GM23338 (cell line): ENCODE measurements at regions not wholly inside any gene's neighbourhood (a gene's known extent, or its start where the extent isn't known, plus 50 kb on each side); places are given as distances from the start of the nearest gene placed in this dataset.

Experiments
- ATAC-seq: fragments of 200-7000 bp; cut with Tn5 transposase; 3 replicates; pipeline ENCODE4 v1.9.1; 2020
- DNase-seq: peaks from one replicate; pipeline ENCODE4 v3.0.0-alpha.2; 2015; ENCODE audit warnings: low spot score
- H2AFZ ChIP-seq: fragments of 200-600 bp; sonication (generic); 2 replicates; pipeline ENCODE4 v1.8.0; 2016; ENCODE audit warnings: antibody characterized with exemption, mild to moderate bottlenecking, moderate library complexity
- H3F3A ChIP-seq: fragments of 200-600 bp; sonication (generic); replicated peaks from 2 replicates; pipeline ENCODE4 v1.8.0; 2017; ENCODE audit warnings: antibody characterized with exemption, mixed run types, low read depth
- H3K27ac ChIP-seq: fragments of 200-600 bp; sonication (generic); 2 replicates; pipeline ENCODE4 v1.6.1; 2016; ENCODE audit warnings: low read depth
- H3K27me3 ChIP-seq: fragments of 200-600 bp; sonication (generic); 2 replicates; pipeline ENCODE4 v1.8.0; 2016; ENCODE audit warnings: mild to moderate bottlenecking, mixed run types, moderate library complexity; ENCODE audit not compliant: insufficient read depth
- H3K36me3 ChIP-seq: fragments of 200-600 bp; sonication (generic); 2 replicates; pipeline ENCODE4 v1.8.0; 2016; ENCODE audit warnings: mild to moderate bottlenecking; ENCODE audit not compliant: insufficient read depth
- H3K4me1 ChIP-seq: fragments of 200-600 bp; sonication (generic); 2 replicates; pipeline ENCODE4 v1.8.0; 2016; ENCODE audit warnings: mild to moderate bottlenecking, moderate library complexity; ENCODE audit not compliant: insufficient read depth
- H3K4me2 ChIP-seq: fragments of 200-600 bp; sonication (generic); 2 replicates; pipeline ENCODE4 v1.7.1; 2017; ENCODE audit warnings: mixed run types
- H3K4me3 ChIP-seq: fragments of 200-600 bp; sonication (generic); 2 replicates; pipeline ENCODE4 v1.6.1; 2016; ENCODE audit warnings: mixed run types
- H3K79me2 ChIP-seq: fragments of 200-600 bp; sonication (generic); replicated peaks from 2 replicates; pipeline ENCODE4 v1.8.0; 2017; ENCODE audit warnings: mild to moderate bottlenecking; ENCODE audit not compliant: insufficient read depth
- H3K9me2 ChIP-seq: fragments of 200-600 bp; sonication (generic); 2 replicates; pipeline ENCODE4 v1.8.0; 2017; ENCODE audit not compliant: insufficient read depth
- H4K20me1 ChIP-seq: fragments of 200-600 bp; sonication (generic); replicated peaks from 2 replicates; pipeline ENCODE4 v1.8.0; 2017; ENCODE audit warnings: mild to moderate bottlenecking; ENCODE audit not compliant: insufficient read depth
- H3K27ac Mint-ChIP-seq: 2 replicates; pipeline ENCODE4 v1.8.0; 2020; ENCODE audit warnings: inconsistent platforms, mild to moderate bottlenecking, moderate library complexity, mixed read lengths
- H3K27me3 Mint-ChIP-seq: 3 replicates; pipeline ENCODE4 v1.8.0; 2022; ENCODE audit warnings: low read depth, mild to moderate bottlenecking, moderate library complexity, mixed read lengths, inconsistent platforms; ENCODE audit not compliant: insufficient read depth, poor library complexity
- H3K36me3 Mint-ChIP-seq: 3 replicates; pipeline ENCODE4 v1.8.0; 2021; ENCODE audit warnings: low read depth, mild to moderate bottlenecking, inconsistent platforms, moderate library complexity, mixed read lengths
- H3K4me1 Mint-ChIP-seq: 3 replicates; pipeline ENCODE4 v1.8.0; 2020; ENCODE audit warnings: mild to moderate bottlenecking, inconsistent platforms, mixed read lengths
- H3K4me3 Mint-ChIP-seq: 3 replicates; pipeline ENCODE4 v1.8.0; 2021; ENCODE audit warnings: moderate library complexity, mild to moderate bottlenecking, inconsistent platforms, mixed read lengths
- H3K9me3 Mint-ChIP-seq: 3 replicates; pipeline ENCODE4 v1.8.0; 2020; ENCODE audit warnings: moderate library complexity, mild to moderate bottlenecking, inconsistent platforms, mixed read lengths
- CREB1 ChIP-seq: fragments of 250-450 bp; sonication (Bioruptor Pico); IDR thresholded peaks from 2 replicates; pipeline ENCODE4 v1.5.0; 2020; ENCODE audit warnings: low read depth, mild to moderate bottlenecking, moderate library complexity
- EZH2 ChIP-seq: fragments of 200-600 bp; sonication (generic); IDR thresholded peaks from one replicate; pipeline ENCODE4 v1.8.0; 2017; ENCODE audit warnings: antibody characterized with exemption, mild to moderate bottlenecking, low read depth; ENCODE audit not compliant: unreplicated experiment
- EZH2phosphoT487 ChIP-seq: fragments of 200-600 bp; sonication (generic); IDR thresholded peaks from one replicate; pipeline ENCODE4 v1.8.1; 2018; ENCODE audit warnings: antibody characterized with exemption; ENCODE audit not compliant: unreplicated experiment
- JUNB ChIP-seq: IDR thresholded peaks from one replicate; pipeline ENCODE4 v1.6.1; 2016; ENCODE audit warnings: antibody characterized with exemption; ENCODE audit not compliant: unreplicated experiment
- NANOG ChIP-seq: IDR thresholded peaks from 2 replicates; pipeline ENCODE4 v1.6.1; 2016; ENCODE audit warnings: antibody characterized with exemption, borderline replicate concordance
- POLR2AphosphoS5 ChIP-seq: IDR thresholded peaks from 2 replicates; pipeline ENCODE4 v1.6.1; 2016; ENCODE audit warnings: antibody characterized with exemption, low read depth
- ZNF114 ChIP-seq: fragments of 250-450 bp; sonication (Bioruptor Pico); IDR thresholded peaks from 2 replicates; pipeline ENCODE4 v1.5.0; 2020; ENCODE audit warnings: mild to moderate bottlenecking, moderate library complexity
- ZNF331 ChIP-seq: fragments of 250-450 bp; sonication (Bioruptor Pico); IDR thresholded peaks from 2 replicates; pipeline ENCODE4 v1.5.0; 2020; ENCODE audit warnings: low read depth, mild to moderate bottlenecking, moderate library complexity
- TF ChIP-seq, protein P1 (sequence below), 2 experiments: fragments of 200-600 bp in 1 of 2; sonication (generic) in 1 of 2; conservative IDR thresholded peaks; 2 replicates each; pipeline versions ENCODE4 v1.5.1 to v1.6.1; 2016 to 2017; ENCODE audit warnings: antibody characterized with exemption in 2 of 2, low read depth in 2 of 2, mild to moderate bottlenecking in 2 of 2, moderate library complexity in 1 of 2
- TF ChIP-seq, protein P2 (sequence below): IDR thresholded peaks from 2 replicates; pipeline ENCODE4 v1.6.1; 2016; ENCODE audit warnings: antibody characterized with exemption
- TF ChIP-seq, protein P3 (sequence below): IDR thresholded peaks from one replicate; pipeline ENCODE4 v1.6.1; 2018; ENCODE audit warnings: antibody characterized with exemption; ENCODE audit not compliant: unreplicated experiment

DNA sequence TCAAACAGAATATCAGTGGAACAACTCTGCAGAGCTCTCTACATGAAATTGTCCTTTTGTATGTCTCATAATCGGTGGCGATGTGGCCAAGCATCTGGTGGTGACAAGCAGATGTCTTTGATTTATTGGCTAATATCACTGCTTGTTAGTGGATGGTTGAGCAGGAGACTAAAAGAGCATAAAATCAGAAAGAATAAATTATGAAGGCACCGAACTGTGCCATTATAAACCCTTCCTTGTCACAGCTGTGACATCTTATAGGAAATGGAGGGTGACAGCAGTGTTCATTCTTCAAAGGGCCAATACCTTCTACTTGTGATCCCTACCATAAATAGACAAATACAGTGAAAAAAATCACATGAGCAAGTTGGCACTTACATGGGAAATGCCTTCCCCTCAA, 1404.3 kb downstream of the MAT2B start:
- no peak overlapping the region for H3K27ac Mint-ChIP-seq
- Histone ChIP-seq H3K36me3 (no peaks in the 10 kb centered on the region), H3K27me3 (no peaks in the 10 kb centered on the region), H2AFZ (no peak overlapping the region), H3F3A (no peaks in the 10 kb centered on the region), H3K9me2 (0 out of 2 replicates have a peak, but pooled peaks cover 4% of the 10 kb centered on the region), H3K4me2 (no peak overlapping the region), H4K20me1 (no peaks in the 10 kb centered on the region), H3K4me3 (no peak overlapping the region), H3K27ac (no peak overlapping the region), H3K79me2 (no peaks in the 10 kb centered on the region), H3K4me1 (no peaks in the 10 kb centered on the region)
- H3K36me3 Mint-ChIP-seq: no peaks in the 10 kb centered on the region
- H3K27me3 Mint-ChIP-seq: no peaks in the 10 kb centered on the region
- no peak for ATAC-seq
- no peak overlapping the region for H3K4me3 Mint-ChIP-seq
- no peaks in the 10 kb centered on the region for H3K9me3 Mint-ChIP-seq
- TF ChIP-seq, protein P1, sequence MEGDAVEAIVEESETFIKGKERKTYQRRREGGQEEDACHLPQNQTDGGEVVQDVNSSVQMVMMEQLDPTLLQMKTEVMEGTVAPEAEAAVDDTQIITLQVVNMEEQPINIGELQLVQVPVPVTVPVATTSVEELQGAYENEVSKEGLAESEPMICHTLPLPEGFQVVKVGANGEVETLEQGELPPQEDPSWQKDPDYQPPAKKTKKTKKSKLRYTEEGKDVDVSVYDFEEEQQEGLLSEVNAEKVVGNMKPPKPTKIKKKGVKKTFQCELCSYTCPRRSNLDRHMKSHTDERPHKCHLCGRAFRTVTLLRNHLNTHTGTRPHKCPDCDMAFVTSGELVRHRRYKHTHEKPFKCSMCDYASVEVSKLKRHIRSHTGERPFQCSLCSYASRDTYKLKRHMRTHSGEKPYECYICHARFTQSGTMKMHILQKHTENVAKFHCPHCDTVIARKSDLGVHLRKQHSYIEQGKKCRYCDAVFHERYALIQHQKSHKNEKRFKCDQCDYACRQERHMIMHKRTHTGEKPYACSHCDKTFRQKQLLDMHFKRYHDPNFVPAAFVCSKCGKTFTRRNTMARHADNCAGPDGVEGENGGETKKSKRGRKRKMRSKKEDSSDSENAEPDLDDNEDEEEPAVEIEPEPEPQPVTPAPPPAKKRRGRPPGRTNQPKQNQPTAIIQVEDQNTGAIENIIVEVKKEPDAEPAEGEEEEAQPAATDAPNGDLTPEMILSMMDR (conservative IDR thresholded peaks at IDR 0.05; ENCODE audit: low read depth in 2 of 2): no peak
- TF ChIP-seq EZH2 (no peak), ZNF331 (CRISPR knock-in tag) (no peak), EZH2phosphoT487 (no peak), POLR2AphosphoS5 (no peak), JUNB (no peak), ZNF114 (CRISPR knock-in tag) (no peak), NANOG (no peak), CREB1 (CRISPR knock-in tag) (no peak)
- TF ChIP-seq, protein P2, sequence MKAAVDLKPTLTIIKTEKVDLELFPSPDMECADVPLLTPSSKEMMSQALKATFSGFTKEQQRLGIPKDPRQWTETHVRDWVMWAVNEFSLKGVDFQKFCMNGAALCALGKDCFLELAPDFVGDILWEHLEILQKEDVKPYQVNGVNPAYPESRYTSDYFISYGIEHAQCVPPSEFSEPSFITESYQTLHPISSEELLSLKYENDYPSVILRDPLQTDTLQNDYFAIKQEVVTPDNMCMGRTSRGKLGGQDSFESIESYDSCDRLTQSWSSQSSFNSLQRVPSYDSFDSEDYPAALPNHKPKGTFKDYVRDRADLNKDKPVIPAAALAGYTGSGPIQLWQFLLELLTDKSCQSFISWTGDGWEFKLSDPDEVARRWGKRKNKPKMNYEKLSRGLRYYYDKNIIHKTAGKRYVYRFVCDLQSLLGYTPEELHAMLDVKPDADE: no peak
- TF ChIP-seq, protein P3, sequence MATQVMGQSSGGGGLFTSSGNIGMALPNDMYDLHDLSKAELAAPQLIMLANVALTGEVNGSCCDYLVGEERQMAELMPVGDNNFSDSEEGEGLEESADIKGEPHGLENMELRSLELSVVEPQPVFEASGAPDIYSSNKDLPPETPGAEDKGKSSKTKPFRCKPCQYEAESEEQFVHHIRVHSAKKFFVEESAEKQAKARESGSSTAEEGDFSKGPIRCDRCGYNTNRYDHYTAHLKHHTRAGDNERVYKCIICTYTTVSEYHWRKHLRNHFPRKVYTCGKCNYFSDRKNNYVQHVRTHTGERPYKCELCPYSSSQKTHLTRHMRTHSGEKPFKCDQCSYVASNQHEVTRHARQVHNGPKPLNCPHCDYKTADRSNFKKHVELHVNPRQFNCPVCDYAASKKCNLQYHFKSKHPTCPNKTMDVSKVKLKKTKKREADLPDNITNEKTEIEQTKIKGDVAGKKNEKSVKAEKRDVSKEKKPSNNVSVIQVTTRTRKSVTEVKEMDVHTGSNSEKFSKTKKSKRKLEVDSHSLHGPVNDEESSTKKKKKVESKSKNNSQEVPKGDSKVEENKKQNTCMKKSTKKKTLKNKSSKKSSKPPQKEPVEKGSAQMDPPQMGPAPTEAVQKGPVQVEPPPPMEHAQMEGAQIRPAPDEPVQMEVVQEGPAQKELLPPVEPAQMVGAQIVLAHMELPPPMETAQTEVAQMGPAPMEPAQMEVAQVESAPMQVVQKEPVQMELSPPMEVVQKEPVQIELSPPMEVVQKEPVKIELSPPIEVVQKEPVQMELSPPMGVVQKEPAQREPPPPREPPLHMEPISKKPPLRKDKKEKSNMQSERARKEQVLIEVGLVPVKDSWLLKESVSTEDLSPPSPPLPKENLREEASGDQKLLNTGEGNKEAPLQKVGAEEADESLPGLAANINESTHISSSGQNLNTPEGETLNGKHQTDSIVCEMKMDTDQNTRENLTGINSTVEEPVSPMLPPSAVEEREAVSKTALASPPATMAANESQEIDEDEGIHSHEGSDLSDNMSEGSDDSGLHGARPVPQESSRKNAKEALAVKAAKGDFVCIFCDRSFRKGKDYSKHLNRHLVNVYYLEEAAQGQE: no peak
- no peak for DNase-seq
- no peaks in the 10 kb centered on the region for H3K4me1 Mint-ChIP-seq
